GM03348 (cell line): ENCODE measurements at regions not wholly inside any gene's neighbourhood (a gene's known extent, or its start where the extent isn't known, plus 50 kb on each side); places are given as distances from the start of the nearest gene placed in this dataset.

ENCODE experiments used
- DNase-seq: peaks from one replicate; pipeline ENCODE4 v3.0.0; 2012; ENCODE audit warnings: low spot score

DNA sequence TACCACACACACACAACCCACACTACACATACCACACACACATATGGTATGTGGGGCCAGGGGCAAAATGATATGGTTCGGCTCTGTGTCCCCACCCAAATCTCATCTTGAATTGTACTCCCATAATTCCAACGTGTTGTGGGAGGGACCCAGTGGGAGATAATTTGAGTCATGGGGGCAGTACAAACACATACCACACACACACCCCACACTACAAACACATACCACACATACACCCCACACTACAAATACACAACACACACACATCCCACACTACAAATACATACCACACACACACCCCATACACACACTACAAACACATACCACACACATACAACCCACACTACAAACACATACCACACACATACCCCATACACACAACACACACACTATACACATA lies 117.8 kb downstream of the TTC32 start:
- no peak for DNase-seq

DNA sequence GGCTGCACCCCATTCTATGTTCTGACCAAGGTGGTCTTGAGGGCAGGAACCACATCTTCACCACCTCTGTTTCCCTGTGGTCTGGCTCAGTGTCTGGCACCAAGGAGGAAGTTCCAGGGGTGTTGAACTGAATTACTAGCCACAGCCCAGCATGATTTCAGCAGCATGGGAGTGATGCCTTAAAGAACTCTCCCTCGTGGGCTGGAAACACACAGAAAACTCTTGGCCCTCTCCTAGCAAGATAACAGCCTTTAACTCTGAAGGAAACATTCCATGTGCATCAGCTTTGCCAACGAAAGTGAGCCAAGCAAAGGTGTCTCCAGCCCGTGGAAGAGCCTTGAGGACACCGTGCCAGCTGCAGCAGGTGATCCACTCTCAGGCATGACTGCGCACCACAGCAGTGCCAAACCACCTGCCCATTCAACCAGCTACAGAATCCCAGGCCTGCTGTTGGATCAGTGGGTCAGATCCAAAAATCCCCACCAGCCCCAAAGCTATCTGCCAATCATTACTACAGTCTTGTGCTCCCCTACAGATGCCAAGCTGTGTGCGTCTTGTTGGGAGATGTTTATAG lies 124.8 kb downstream of the TTC32 start:
- DNase-seq = no peak

DNA sequence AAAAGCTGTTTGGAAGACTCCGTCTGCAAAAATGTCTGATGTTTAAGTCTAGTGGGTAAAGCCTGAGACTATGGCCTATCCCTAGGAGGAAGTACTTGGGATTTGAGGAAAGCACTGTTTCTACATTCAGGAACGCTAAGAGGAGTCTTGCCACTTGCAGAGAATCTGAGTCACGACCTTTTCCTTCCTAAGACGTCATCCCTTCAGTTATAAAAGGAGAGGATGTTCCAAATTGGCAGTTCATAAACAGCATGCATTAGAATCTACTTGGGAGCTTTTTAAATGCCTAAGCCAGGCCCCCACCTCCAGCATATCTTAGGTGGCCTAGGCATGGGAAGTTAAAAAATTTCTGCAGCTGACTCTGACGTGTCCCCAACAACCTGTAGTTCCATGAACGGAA lies 125.9 kb downstream of the TTC32 start:
- DNase-seq = no peak

DNA sequence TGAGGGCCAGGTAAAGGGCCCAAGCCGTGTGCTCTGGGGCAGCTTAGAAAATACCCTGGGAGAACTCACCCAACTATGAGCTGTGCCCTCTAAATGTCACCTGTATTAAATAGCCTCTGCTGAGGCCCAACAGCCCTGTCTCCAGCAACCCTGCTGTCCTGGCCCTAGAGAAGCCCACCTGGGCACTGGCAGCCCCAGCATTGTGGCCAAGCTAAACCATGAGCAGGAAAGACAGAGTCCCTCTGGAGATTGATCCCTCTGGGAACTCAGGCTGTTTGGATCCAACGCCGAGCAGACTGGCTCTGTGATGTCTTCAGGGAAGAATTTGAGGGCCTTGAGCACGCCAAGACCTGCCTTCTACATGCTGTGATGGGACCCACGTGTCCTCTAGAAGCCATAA lies 126.5 kb downstream of the TTC32 start:
- DNase-seq = no peak

DNA sequence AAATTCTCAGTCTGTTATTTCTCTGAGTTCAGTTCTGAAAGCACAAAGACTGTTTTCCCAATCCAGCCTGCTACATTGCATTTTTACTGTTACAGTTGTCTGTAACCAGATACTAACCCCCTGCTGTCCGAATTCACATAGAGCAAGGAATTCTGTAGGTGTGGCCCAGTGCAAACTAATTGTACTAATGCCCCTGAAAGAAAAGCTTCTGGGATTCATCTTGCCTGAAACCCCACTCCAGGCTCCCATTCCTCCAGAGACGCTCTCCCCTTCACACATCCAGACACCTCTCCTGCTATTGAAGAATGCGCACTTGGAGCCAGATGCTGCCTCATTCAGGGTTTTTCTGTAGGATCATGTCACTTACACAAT lies 127.0 kb downstream of the TTC32 start:
- no peak for DNase-seq

DNA sequence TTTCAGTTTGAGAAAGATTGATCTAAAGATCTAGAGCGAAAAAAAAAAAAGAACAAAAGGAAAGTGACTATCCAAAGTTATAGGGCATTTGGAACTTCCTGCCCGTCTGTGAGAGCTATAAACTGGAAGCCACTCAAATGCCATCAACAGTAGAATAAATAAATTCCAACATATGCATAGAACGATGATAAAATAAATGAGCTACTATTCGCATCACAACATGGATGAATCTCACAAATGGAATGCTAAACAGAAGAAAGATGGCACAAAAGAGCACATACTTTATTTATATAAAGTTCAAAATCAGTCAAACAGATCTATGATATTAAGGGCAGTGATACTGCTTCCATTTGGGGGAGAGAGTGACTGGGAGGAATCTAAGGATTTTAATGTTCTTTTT lies 128.8 kb downstream of the TTC32 start:
- DNase-seq = no peak

DNA sequence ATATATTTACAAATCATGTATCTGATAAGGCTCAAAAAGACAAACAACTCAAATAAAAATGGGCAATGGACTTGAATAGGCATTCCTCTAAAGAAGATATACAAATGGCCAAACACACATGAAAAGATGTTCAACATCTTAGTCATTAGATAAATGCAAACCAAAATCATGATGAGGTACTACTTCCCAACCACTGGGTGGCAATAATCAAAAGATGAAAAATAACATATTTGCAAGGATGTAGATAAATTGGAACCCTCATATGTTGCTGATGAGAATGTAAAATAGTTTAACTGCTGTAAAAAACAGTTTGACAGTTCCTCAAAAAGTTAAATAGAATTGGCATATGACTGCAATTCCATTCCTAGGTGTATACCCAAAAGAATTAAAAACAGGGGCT lies 132.3 kb downstream of the TTC32 start:
- DNase-seq = no peak

DNA sequence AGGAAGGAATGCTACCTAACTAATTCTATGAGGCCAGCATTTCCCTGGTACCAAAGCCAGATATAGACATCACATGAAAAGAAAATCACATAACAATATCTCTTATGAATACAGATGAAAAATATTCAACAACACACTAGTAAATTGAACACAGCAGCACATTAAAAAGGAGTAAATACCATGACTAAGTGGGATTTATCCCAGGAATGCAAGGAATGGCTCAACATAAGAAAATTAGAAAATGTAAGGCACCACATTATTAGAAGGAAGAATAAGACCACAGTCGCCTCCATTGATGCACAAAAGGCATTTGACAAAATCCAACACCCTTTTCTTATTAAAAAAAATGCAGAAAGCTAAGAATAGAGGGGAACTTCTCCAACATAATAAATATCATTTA lies 133.9 kb downstream of the TTC32 start:
- DNase-seq = peak; percentile 37

DNA sequence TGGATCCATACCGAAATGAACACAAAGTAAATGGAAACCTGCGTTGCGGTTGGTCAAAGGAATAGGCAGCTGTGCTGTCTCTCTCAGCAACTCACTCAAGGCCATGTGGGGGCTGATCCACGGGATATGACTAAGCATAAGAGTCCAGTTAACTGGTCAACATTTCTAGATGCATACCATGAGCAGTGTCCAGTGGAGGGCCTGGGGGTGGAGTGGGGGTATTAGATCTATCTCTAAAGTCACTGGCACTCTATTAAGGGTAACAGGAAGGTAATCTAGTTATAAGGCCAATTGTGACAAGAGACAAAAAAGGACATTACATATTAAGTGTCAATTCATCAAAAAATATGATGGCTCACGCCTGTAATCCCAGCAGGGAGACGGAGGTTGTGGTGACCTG lies 136.8 kb downstream of the TTC32 start:
- no peak for DNase-seq

DNA sequence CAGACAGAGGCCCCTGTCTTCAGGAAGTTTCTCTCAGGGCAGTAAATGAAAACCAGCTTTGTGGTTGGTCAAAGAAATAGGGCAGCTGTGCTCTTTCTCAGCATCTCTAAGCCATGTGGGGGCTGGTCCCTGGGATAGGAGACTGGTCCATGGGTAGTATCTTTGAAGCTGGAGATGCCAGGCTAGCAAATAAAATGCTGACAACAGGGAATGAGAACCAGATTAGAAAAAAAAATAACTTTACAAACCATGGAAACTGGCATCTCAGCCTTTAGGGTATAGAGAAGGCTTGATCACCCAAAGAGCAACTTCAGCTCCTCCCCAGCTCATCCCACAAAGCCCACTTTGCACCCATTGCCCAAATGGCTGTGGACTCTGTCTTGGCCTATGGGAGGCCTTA lies 138.1 kb downstream of the TTC32 start:
- no peak for DNase-seq

DNA sequence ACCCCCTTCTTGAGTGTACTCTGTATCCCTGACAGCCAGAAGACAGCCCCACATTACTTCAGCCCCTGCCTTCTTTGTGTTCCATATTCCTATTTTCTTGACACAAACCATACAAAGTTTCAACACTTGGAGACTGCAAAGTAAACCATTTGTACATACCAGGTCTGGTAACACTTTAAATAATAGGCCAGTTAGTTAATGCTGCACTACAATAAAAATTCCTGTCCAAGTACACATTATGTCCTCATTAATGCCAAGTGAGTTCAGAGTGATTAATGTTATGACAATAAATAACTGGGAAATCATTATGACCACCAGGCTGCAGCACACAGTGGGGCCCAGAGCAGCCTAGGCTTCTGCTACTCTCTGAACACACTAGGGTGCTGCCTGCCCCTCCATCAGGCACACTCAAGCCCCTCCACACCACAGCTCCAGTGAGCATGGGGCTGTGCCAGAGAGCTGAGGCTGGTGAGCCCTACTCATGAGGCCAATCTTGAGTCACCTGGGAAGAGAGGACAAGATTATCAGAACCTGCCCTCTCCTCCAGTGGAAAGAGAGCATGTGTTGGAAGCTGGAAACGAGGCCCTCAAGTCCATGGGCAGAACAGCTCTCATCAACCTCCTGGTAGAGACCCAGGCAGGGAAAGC lies 138.7 kb downstream of the TTC32 start:
- DNase-seq = no peak

DNA sequence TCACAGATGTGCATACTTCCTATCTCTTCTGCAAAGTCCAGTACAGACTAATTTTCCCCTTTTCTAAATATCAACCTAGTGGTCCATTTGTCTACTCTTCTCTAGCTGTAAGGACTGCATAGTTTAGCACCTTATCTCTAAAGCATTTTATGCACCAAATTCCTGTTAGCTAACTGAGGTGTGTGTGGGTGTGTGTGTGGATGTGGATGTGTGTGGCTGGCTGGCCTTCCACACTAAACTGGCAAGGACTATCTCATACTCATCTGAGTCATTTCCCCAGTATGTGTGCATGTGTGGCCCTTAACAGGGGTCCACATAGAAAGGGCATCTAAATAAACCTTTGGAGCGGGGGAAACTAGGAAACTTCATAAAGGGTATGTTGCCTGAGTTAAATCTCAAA lies 139.6 kb downstream of the TTC32 start:
- no peak for DNase-seq

DNA sequence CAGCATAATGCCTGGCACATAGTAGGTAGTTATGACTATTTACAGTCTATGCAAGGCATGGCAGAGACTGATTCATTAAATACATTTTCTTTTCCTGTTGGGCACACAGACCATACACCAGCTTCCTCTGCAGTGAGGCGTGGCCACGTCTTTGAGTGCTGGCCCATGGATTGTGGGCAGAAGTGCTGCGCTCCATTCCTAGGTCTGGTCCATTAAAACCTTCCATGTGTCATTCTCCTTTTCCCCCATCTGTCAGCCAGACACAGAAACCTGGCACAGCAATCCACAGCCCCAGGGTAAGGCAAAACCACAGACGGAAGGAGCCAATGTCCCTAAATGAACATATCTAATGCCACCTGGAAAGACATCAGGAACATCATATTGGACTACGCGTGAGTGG lies 141.9 kb downstream of the TTC32 start:
- no peak for DNase-seq

DNA sequence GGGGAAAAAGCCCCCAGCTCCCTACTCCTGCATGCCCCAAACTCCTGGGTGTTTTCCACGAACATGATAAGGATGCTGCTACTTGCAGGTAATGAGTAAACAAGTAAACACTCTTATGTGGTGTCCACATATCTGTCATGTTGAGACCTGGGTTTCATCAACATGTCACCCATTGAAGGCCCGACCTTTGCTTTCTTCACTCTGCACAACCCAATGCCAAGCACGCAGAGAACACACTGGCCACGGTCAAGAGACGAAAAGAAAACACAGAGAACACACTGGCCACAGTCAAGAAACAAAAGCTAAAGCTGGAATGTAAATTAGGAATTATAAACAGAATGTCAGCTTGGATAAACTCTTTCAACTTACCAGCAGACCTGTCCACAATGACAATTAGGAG lies 143.1 kb downstream of the TTC32 start:
- no peak for DNase-seq

DNA sequence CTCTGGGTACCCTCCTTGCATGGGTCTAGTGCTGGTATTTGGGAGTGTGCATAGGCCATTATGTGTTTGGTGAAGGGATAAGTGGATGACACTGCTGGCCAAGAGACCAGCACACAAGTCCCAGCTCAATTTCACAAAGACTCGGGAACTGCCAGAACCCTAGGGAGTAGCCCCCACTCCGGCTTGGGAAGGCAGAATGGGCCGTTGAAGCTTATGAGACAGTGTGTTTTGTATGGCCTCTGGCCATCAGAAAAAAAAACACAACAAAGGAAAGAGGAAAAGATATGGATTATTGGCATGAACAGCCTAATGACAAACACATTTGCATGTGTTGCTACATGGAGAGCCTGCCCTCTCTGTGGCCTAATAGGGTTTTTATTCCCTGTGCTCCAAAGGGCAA lies 144.2 kb downstream of the TTC32 start:
- DNase-seq = no peak

DNA sequence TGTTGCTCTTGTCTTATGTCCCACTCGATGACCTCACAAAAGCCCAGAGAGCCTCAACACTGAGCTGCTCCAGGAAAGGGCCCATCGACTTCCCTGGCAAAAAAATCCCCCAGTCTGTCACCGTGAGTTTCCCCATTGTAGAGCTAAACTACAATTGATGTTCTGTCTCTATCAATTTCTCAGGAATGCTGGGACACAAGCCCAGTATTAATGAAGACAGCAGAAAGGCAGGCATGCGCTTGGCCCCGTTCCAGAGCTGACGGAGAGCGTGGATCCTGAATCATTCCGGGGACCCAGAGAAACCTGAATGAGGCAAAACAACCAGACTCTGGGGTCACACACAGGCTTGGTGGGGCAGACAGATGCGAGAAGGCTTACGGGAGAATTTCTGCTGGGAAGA lies 146.9 kb downstream of the TTC32 start:
- no peak for DNase-seq

DNA sequence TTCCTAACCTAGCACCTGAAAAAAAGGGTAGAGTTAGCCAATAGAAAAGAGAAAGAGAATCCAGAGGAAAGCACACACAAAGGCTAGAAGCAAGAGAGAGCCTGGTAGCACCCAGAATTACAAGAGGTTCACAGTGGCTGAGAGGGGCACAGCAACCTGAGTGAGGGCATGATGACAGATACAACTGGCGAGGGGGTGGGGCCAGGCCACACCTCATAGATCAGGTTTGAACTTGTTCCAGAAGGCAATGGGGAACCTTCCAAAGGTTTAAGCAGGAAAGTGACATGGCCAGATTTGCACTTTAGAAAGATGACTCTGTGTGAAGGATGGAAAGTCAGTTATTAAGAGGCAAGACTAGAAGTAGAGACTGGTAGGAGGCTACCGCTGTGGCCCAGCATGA lies 148.0 kb downstream of the TTC32 start:
- no peak for DNase-seq

DNA sequence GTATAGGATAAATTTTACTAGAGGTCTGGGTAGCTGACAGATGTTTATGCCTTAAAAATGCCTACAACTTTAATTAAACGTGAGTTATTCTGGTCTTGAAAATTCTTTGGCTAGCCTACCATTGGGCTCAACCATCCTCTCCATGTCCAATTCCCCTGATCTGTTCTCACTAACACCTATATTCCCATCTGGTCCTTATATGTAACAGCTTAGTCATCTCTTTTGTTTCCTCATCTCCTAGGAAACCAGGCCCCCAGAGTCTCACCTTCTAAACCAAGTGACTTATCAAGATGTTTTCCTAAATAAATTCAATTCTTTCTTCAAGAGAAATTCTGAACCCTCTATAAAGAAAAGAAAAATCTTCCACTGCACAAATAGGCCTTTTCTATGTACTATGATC lies 148.5 kb downstream of the TTC32 start:
- no peak for DNase-seq

DNA sequence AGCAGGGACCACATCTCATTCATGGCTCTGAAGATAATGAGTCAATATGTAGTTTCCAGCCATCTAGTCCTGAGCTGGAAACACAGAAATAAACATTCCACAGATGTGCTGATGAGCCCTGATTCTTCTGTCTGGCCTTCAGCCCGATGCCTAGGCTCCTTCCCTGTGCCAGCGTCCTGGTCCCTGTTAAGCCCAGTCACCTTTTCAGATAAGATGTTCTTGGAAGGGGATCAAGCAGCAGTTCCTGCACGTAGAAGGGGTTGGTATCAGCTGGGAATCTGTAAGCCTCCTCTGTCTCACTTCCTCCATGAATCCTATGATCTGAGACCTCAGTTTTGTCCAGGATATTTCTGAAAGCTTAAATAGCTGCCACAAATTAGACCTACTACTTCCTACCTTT lies 149.3 kb downstream of the TTC32 start:
- no peak for DNase-seq

DNA sequence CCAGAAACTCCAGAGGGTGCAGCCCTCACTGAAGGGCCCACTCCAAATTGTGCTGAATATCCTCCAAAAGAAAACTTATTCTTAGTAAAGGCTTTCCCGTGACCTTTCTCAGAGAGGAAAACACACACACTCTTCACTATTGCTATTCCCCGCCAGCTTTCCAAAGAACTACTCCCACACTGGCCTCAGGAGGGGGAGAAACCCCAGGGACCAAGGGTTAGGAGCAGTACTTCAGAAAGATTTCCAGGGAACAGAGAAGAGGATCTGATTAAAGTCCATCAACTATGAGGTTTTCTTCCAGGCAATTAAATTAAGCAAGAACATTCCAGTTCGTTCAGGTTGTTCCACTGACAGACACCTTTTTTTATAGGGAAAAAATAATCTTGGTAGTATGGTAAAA lies 150.2 kb downstream of the TTC32 start:
- no peak for DNase-seq

DNA sequence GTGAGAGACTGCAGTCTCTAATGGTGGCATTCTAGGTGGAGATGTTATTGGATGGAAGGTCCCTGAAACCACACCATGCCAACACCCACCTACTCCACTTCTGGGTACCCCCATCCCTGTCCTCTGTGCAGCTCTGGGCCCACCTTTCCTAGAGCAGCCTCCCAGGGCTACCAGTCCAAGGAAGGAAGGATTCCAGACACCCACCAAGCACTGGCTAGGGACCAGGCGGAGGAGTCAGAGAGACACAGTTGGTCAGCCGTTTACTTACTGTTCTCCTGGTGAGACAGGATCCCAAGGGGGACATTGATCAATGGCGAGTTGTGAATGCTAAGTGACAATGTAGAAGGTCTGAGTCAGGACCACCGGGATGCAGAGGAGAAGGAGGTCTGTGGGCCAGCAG lies 151.6 kb downstream of the TTC32 start:
- no peak for DNase-seq

DNA sequence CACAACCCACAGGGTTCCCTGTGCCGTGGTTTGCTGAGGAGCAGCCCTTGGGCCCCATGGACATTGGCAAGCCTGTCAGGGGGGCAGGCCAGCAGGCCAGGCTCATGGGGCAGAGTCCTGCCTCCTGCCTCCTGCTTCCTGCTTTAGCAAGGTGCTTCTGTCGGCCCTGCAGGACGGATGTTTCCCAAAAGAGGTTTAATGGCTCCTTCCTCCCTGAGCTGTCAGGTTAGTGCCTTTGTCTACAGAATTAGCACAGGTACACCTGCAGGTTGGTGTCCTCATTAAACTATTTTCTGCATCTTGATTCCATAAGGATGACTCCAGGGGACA lies 152.3 kb downstream of the TTC32 start:
- no peak for DNase-seq

DNA sequence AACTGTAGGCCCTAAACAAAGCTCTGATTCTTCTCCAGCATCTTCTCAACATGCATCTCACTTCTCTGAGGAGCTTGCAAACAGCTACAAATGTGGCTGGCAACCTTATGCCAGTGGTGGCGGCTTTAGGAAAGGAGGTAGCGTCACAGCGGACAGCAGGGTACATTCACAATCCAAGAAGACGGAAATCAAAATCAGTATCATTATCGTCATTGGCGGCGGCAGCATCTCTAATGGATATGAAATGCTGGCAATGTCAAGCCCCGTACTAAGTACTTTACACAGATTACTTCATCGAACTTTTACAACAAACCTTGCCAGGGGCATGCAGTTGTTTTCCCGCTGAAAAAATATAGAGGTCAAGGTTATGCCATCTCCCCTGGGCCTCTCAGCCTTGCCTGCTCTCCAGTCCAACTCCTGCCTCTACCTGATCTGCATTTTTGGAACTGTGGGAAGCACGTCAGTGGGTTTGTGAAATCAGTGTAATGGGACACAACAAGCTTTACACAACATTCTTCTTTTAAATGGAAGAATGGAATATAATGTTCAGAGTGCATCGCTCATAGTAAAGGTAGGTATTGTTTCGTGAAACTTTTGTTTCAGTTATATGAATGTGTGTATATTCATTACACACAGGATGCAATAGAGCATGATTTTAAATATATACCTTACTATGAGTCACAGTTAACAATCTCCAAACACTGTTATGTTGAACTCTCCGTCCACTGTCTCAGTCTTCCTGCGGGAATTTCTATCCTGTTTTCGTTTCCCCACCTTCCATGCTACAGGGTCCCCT lies 152.9 kb downstream of the TTC32 start:
- no peak for DNase-seq

DNA sequence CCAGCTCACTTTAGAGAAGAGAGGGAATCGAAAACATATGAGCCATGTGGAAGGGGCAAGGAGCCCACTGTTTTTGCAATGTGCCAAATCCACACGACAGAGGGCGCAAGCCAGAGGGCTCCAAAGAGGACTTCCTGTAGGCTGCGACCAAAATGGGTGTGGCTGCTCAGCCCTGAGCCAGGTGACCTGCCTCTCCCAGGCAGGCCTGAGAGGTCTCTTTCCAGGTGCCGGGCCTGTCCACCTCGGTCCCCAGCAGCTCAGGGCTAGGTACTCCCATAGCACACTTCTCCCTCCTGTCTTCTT lies 153.8 kb downstream of the TTC32 start:
- DNase-seq = no peak
